ENCODE measurements at regions not wholly inside any gene's neighbourhood (a gene's known extent, or its start where the extent isn't known, plus 50 kb on each side); places are given as distances from the start of the nearest gene placed in this dataset.
"Not testable (repeated sequence)": the region's sequence is repeated elsewhere in the genome, so short reads cannot be mapped to it uniquely, and the experiment has no call there.

- no peak for DNase-seq (ENCODE audit: low read depth)
- in situ Hi-C loops (cut with HindIII; ENCODE audit: low pct_unique_long_range_greater_than_20kb, low sequenced_read_pairs) = no loop called here
These were observed 293.5 kb downstream of the CGGBP1 start for GRCh38 chr3:87765256-87765655.

GRCh38 chr3:87761795-87762194, 297.0 kb downstream of the CGGBP1 start:
- no peak for DNase-seq (ENCODE audit: low read depth)
- in situ Hi-C loops (cut with HindIII; ENCODE audit: low pct_unique_long_range_greater_than_20kb, low sequenced_read_pairs) = no loop called here

- in situ Hi-C loops (cut with HindIII; ENCODE audit: low pct_unique_long_range_greater_than_20kb, low sequenced_read_pairs) = no loop called here
- no peak for DNase-seq (ENCODE audit: low read depth)
These were observed 297.5 kb downstream of the CGGBP1 start for GRCh38 chr3:87761341-87761740.

GRCh38 chr3:87756616-87757015, 302.2 kb downstream of the CGGBP1 start:
- in situ Hi-C loops (cut with HindIII; ENCODE audit: low pct_unique_long_range_greater_than_20kb, low sequenced_read_pairs) = no loop called here

GRCh38 chr3:87755852-87756251, 303.0 kb downstream of the CGGBP1 start:
- in situ Hi-C loops (cut with HindIII; ENCODE audit: low pct_unique_long_range_greater_than_20kb, low sequenced_read_pairs) = no loop called here
- DNase-seq (ENCODE audit: low read depth) = no peak

More at GRCh38 chr3:87756616-87757015, 302.2 kb downstream of the CGGBP1 start:
- DNase-seq (ENCODE audit: low read depth) = no peak

GRCh38 chr3:87742250-87742649, 316.6 kb downstream of the CGGBP1 start:
- no peak for DNase-seq (ENCODE audit: low read depth)
- in situ Hi-C loops (cut with HindIII; ENCODE audit: low pct_unique_long_range_greater_than_20kb, low sequenced_read_pairs) = no loop called here

- in situ Hi-C loops (cut with HindIII; ENCODE audit: low pct_unique_long_range_greater_than_20kb, low sequenced_read_pairs) = not testable (repeated sequence)
These were observed 317.9 kb downstream of the CGGBP1 start for GRCh38 chr3:87740894-87741293.

GRCh38 chr3:87737817-87738216, 321.0 kb downstream of the CGGBP1 start:
- DNase-seq (ENCODE audit: low read depth); in situ Hi-C loops (cut with HindIII; ENCODE audit: low pct_unique_long_range_greater_than_20kb, low sequenced_read_pairs): not testable (repeated sequence)

More at GRCh38 chr3:87740894-87741293, 317.9 kb downstream of the CGGBP1 start:
- not testable (repeated sequence) for DNase-seq (ENCODE audit: low read depth)

- in situ Hi-C loops (cut with HindIII; ENCODE audit: low pct_unique_long_range_greater_than_20kb, low sequenced_read_pairs) = no loop called here
- DNase-seq (ENCODE audit: low read depth) = no peak
These were observed 325.0 kb downstream of the CGGBP1 start for GRCh38 chr3:87733671-87734367.

- DNase-seq (ENCODE audit: low read depth) = no peak
- in situ Hi-C loops (cut with HindIII; ENCODE audit: low pct_unique_long_range_greater_than_20kb, low sequenced_read_pairs) = no loop called here
These were observed 326.5 kb downstream of the CGGBP1 start for GRCh38 chr3:87732294-87732693.

- DNase-seq (ENCODE audit: low read depth) = no peak
- in situ Hi-C loops (cut with HindIII; ENCODE audit: low pct_unique_long_range_greater_than_20kb, low sequenced_read_pairs) = no loop called here
These were observed 331.0 kb downstream of the CGGBP1 start for GRCh38 chr3:87727783-87728182.

GRCh38 chr3:87719060-87719459, 339.7 kb downstream of the CGGBP1 start:
- in situ Hi-C loops (cut with HindIII; ENCODE audit: low pct_unique_long_range_greater_than_20kb, low sequenced_read_pairs) = no loop called here
- no peak for DNase-seq (ENCODE audit: low read depth)

- in situ Hi-C loops (cut with HindIII; ENCODE audit: low pct_unique_long_range_greater_than_20kb, low sequenced_read_pairs) = no loop called here
- DNase-seq (ENCODE audit: low read depth) = no peak
These were observed 348.3 kb downstream of the CGGBP1 start for GRCh38 chr3:87710511-87710910.

GRCh38 chr3:87710028-87710427, 348.8 kb downstream of the CGGBP1 start:
- no peak for DNase-seq (ENCODE audit: low read depth)

GRCh38 chr3:87706176-87706575, 352.6 kb downstream of the CGGBP1 start:
- in situ Hi-C loops (cut with HindIII; ENCODE audit: low pct_unique_long_range_greater_than_20kb, low sequenced_read_pairs) = no loop called here
- DNase-seq (ENCODE audit: low read depth) = no peak

More at GRCh38 chr3:87710028-87710427, 348.8 kb downstream of the CGGBP1 start:
- in situ Hi-C loops (cut with HindIII; ENCODE audit: low pct_unique_long_range_greater_than_20kb, low sequenced_read_pairs) = no loop called here

GRCh38 chr3:87702600-87702999, 356.2 kb downstream of the CGGBP1 start:
- in situ Hi-C loops (cut with HindIII; ENCODE audit: low pct_unique_long_range_greater_than_20kb, low sequenced_read_pairs) = no loop called here
- DNase-seq (ENCODE audit: low read depth) = no peak

- DNase-seq (ENCODE audit: low read depth) = no peak
- in situ Hi-C loops (cut with HindIII; ENCODE audit: low pct_unique_long_range_greater_than_20kb, low sequenced_read_pairs) = no loop called here
These were observed 362.4 kb downstream of the CGGBP1 start for GRCh38 chr3:87696124-87697013.

GRCh38 chr3:87694678-87695077, 364.1 kb downstream of the CGGBP1 start:
- in situ Hi-C loops (cut with HindIII; ENCODE audit: low pct_unique_long_range_greater_than_20kb, low sequenced_read_pairs) = no loop called here
- no peak for DNase-seq (ENCODE audit: low read depth)

- in situ Hi-C loops (cut with HindIII; ENCODE audit: low pct_unique_long_range_greater_than_20kb, low sequenced_read_pairs) = no loop called here
- DNase-seq (ENCODE audit: low read depth) = no peak
These were observed 367.7 kb downstream of the CGGBP1 start for GRCh38 chr3:87691109-87691508.
